Cerebellar nuclear complex (tissue), 1 donor: ENCODE measurements at regions not wholly inside any gene's neighbourhood (a gene's known extent, or its start where the extent isn't known, plus 50 kb on each side); places are given as distances from the start of the nearest gene placed in this dataset.

Experiments used
- DNase-seq, 2 experiments: peaks; one replicate each; lab custom pipeline; 2025; lab: John Stamatoyannopoulos, UW

DNA sequence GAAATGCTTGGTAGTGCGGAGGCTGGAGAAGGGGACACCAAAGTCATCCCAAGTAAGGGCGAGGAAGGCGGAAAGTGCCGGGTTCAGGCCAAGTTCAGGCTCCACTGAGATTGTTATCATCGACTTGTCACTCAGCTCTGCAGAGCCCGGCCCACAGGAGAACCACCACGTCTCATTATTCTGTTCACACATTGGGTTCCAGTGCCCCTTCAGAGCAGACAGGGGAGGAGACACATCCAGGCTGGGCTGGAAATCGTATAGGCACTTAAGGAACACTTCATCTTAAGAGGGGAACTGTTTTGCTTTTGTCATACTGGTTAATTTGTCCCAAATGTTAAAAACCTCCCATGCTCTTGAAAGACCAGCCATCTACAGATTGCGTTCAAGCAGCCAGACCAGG, 118.3 kb upstream of the ADAMTS18 start:
- no peak for DNase-seq

DNA sequence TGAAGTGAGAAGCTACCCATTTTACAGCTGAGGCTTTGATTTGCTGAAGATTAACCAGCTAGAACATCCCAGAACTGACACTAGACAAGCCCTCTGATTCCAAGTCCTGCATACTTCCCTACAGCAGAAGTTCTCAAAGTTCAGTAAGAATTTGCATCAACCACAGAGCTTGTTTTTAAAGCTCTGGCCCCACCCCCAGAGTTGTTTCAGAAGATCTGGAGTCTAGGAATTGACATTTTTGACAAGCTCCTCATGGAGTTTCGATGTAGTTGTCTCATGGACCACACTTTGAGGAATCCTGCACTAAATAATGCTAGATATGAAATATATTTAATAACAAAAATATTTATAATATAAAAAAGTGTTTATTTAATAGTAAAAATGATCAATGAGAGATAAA, 120.3 kb upstream of the ADAMTS18 start:
- DNase-seq: no peak

DNA sequence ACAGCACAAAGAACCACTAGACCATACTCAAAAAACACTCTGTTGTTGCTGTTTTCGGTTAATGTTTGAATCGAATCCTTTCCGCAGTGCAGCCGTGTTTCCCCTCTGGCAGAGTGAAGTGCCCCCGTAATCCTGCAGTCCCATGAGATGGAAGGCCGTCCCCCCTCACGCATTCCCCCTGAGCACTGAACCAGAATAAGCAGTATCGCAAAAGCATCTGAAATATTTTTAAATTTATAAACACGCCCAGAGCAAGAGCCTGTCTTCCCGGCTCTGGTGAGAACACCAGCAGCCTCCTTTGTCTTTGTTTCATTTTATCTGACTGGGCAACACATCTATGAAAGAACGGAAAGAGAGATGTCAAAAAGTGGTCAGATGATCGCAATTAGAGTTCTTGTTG, 121.0 kb upstream of the ADAMTS18 start:
- DNase-seq: no peak

DNA sequence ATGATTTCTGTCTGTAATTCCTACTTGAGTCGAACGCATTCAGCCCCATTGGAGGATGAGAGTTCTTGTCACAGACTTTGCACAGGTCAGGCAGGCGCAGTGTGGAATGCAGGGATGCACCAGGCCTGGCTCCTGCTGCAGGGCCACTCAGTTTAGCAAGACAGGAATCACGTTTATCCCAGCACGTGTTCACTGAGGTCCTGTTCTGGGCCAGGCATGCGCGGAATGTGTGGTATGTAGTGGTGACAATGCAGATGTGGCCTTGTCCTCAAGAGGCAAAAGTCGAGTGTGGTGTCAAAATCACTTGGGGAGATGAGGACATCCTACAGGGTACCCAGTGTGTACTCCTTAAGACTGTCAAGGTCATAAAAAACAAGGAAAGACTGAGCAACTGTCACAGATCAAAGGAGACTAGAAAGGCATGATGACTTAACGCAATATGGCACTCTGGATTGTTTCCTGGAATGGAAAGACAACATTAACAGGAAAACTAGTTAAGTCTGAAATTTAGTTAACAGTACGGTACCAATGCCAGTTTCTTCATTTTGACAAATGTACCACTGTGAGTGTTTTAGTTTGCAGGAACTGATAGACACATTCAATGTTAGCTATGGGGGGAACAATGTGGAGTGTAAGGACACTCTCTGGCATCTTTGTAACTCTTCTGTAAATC, 121.5 kb upstream of the ADAMTS18 start:
- no peak for DNase-seq

DNA sequence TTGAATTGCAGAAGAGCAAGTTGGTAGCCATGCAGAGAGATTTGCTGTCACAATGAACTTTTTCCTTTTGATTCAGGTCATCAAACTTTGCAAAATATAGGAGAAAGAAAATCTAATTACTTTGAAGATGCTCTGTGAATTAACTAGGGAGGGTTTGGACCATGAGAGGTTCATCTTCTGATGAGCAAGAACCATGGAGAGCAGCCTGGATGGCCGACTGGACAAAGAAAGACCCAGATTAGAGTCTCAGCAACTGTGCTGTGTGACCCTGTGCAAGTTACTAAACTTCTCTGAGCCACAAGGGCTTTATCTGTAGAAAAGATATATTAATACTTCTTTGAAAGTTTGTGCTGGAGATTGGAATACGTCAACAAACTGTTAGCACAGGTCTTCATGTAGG, 122.6 kb upstream of the ADAMTS18 start:
- no peak for DNase-seq

DNA sequence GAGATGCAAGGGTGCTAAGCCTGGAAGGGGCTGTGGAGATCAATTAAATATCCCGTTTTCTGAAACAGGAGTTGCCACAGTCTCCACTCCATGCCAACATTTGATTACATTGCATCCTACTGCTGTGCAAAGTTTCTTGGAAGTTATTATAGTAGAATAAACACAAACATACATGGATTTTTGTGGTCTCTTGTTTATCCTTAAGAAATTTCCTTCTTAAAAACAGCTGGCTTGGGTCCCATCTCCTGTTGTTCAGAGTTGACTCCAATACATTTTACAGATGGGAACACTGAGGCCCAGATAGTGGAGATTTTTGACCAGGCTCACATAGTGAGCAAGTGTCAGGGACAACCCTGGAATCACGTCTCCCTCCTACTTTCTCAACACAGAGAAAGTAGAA, 124.0 kb upstream of the ADAMTS18 start:
- DNase-seq: no peak

DNA sequence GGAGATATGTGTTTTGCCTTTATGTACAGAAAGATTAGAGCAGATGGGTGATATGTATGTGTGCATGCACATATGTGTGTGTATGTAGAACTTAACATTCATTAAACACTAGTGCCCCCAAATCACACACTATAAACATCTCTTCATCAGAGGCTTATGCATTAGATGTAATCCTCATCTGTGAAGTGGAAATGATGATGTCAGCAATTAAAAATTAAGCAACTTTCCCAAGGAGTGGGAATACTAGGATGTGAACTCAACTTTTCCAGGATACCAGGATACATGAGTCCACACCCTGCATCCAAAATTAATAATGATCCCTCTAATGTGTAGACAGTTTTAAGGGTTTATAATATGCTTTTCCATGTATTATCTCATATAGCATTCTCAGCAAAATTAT, 127.7 kb upstream of the ADAMTS18 start:
- DNase-seq: no peak

DNA sequence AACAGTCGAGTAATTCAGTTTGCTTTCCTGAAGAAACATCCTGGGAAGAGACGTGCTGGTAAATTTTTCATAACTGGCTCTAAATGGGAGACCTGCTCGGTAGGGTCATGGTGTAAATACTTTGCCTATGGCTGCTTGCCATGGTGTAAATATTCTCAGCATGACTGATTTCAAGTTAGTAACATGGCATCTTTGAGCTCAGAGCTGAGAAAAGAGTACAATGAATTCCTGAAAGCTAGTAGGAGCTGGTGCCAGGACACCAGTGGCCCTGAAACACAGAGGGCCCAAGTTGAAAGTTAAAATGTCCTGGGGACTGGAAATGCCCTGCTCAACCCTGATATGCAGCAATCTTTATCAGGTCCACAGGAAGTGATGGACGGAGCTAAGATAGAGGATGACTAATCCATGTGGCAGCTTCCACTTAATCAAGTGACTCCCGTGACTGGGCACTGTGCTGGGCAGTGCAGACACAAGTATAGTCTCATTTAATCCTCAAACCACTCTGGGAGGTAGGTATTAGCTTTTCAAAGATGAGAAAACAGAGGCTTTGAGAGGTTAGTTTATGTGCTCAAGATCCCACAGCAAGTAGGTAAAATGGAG, 130.1 kb upstream of the ADAMTS18 start:
- DNase-seq: no peak

DNA sequence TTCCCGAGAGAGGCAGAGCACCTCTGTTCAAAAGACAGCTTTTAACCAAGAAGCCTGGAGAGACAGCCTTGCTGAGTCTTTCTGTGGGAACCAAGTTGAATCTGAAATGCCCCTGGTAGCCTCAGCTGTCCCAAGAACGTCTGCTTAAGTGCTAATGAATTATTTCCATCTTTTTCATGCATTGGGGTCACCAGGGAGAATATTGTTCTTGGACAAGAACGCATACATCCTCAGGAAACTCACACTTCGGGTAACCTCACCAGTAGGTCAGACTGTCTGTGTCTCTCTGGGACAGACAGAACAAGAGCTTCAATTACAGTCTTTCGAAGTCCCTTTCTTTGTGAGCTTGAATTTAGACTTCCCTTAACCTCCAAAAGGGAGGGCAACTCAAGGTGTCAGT, 134.6 kb upstream of the ADAMTS18 start:
- no peak for DNase-seq

DNA sequence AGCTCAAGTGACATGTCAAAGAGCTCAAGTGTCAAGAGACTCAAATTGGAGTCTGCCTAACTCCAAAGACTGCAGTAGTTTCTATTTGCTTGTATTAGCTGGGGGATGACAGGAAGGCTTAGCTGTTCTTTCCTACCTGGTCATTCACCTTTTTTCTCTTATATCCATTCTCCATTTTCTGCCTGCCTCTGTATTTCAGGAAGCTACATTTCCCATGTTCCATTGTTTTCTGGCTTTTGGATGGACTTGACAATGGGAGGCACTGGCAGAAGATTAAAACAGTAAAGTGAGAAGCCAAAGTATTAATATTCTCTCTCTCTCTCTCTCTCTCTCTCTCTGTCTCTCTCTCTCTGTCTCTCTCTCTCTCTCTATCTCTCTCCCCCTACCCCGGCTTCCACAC, 135.7 kb upstream of the ADAMTS18 start:
- DNase-seq: no peak

DNA sequence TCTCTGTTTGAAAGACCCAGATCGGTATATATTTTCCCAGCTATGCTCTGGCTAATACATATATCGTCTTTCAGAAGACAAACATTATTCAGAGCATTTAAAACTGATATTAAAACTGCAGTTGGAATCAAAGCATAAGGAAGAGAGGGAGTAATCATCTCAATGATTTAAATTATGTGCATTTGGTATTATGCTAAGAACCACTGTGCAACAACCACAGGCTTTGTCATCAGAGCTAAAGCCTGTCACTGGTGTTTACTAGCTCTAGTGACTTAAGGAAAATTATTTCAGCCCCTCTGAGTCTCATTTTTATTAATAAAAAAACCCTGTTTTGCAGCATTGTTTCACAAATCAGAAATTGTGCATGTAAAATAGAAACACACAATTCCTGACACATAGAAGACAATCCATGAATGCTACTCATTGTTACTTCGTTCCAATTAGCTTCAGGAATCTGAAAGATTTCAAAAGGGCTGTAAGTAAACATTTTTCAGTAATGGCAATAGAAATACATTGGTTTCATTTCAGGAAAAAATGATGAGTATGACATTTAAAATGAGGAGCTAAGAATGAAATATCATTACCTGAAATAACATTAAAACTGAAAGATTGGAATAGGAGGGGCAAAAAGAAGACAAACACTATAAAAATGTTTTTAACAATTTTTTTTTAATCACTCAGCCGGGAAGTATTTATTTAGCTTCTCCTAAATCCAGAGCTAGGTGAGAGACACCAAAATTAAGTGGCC, 136.5 kb upstream of the ADAMTS18 start:
- no peak for DNase-seq

DNA sequence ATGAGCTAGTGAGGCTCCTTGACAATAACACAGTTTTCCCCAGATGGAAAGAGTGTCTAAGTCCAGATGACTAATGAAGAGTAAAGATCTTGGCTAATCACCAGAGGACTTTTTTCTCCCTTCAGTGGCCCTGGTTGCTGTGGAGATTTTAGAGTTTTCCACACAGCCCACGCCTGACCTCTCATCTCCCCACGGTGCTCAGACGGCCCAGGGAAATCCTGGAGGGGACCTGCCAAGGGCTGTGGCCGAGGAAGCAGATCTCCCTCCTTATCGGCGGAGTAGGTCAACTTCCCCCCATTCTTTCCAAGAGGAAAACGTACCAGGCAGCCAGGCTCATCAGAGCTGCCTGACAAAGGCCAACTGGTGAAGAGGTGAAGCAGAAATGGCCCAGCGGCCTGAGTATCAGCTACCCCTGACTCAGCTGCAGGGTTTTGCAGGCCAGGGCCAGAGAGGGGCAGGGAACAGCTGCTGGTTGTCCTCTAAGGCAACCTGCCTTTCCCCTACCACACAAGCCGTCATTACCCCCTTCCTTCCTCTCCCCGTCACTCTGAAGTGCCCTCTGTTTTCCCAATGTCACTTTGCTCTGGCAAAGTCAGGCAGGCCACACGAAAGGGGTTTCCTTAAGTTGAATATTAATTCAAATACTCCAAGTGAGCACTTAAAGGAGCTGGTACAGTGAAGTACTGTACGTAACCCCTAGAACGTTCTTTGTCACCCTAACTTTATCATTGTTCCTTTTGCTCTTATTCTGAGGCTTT, 140.2 kb upstream of the ADAMTS18 start:
- DNase-seq: no peak

DNA sequence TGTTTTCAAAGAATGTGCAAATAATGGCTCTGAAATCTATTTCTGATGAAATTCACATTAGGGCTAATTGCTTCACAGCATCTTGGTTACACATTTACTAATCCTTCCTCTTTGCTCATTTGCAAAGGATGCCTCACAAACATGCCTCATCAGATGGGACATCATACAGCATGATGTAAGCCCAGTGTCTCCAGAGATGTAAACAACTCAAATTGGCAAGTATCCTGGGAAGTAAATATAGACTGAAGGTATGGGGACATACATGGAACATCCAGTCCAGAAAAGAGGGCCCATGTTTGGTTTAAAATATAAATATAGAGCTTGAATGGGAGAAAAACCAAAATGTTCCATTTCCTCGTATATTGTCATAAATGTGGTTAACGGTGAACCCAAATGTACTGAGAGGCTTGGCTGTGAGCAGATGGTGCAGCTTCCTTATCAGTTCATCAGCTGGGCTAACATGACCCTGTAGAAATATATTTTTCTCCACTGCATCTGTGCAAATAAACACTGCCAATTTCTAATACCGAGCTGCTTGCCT, 142.9 kb upstream of the NUDT7 start:
- no peak for DNase-seq

DNA sequence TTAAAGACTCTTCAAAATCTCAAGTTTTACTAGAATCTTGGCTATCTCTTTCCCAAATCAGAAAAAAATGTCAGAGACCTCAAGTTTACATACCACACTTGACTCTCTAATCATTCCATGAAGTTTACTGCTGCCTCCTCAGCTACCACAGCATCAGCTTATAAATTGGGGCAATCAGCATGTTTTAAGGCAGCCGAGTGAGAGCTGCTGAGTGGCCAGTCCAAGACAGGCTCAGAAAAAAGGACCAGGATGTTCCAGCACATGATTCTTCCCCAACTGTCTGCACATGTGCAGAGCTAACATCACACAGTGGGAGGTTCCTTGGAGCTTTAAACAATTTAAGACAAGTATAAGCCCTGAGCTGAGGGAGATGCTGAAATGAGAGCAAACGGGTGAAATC, 140.6 kb upstream of the NUDT7 start:
- no peak for DNase-seq

DNA sequence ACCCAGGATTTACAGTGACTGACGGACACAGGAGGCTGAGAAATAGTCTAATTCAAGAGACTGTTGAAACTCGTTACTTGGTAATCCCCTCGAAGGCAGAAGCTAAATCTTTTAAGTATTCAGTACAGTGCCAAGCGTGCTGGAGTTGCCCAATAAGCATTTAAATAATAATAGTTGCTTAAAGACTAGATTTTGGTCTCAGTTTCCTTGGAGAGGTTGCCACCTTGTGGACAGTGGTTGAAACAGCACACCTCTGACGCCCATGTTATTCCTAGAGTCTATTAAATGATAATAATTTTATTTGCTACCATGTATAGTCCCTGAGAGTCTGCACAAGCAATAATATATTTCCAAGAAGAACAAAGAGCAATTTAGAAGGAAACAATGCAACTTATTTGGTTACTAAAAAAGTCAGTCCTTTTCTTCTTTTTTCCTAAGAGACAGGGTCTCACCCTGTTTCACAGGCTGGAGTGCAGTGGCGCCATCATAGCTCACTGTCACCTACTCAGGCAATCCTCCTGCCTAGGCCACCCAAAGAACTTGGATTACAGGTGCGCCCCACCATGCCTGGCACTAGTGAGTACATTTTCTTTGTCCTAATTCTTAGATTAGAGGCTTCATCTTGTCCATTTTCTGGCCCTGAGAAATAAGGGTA, 138.0 kb upstream of the NUDT7 start:
- no peak for DNase-seq

DNA sequence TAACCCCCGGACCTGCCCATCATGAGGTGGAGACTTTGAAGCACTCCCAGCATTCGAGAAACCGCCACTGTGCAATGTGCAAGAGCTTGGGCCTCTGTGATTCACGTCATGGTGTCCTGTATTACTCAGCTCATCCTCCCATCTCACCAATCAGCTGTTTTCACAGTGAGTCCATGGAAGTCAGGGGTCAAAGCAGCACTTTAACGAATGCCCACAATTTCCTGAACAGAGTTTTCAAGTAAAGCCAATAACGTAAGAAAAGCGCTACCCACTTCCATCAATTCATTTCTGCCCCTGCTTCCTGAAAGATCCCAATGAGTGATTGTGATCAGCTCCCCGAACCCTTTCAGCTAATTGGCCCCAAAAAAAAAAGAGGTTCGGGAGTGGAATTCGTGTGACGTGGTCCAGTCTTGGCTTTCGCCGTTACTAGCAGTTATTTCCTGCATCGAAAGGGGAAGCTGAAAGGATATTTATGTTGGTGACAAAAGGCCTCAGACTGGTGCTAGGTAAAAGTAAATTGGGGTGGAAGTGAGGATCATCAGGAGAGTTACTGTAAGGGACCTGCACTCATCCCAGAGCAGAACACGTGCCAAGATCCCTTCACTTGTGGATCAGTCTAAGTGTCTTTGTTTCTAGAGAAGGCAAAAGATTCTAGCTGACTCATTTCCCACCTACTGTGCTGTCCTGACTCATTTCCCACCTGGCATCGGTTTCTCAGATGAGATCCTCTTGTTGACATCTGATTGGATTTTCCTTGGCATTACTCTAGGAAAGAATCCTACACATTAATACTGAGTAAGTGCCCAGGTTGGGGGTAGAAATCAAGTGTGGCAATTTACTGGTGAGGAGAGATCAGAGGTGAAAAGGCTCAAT, 136.7 kb upstream of the NUDT7 start:
- no peak for DNase-seq

DNA sequence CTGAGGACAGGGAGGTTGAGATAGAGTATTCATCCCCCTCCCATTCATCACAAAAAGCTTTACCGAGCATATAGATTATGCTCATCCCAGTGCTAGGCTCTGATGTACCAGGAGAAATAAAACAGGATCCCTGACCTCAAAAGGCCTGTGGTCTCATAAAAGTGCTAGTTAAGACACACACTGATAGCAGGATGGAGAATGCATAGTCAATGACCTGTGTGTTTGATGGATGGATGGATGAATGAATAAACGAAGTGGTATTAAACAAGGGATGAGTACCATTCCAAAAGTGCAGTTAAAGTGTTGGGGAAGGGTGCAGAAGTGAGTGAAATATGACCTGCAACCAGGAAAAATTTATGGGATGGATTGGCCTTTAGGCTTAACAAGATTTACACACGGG, 133.9 kb upstream of the NUDT7 start:
- no peak for DNase-seq

DNA sequence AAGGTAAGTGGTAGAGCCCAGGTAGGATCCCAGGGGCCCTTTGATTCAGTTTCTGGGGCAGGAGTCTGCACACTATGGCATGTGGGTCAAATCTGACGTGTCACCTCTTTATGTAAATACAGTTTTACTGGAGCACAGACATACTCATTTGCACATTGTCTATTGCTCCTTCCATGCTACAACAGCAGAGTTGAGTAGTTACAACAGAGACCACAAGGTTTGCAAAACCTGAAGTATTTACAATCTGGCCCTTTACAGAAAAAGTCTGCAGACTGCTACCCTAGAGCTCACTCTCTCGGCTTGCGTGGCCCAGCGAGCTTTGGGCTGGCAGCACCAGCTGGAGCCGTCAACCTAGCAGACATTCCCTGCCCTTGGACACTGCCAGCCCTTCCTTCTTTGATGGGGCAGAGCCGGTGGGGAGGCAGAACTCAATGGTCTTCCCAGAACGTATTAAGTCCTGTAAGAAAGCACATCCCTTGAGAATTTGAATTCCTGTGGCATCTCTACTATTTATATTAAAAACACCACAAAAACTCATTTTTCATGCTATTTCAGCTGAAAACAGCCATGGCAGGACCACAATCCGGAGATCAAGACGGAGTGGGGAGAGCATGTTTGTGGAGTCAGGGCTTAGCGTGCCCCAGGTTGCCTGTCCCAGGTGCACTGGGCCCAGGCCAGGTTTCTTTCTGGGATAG, 133.1 kb upstream of the NUDT7 start:
- no peak for DNase-seq

DNA sequence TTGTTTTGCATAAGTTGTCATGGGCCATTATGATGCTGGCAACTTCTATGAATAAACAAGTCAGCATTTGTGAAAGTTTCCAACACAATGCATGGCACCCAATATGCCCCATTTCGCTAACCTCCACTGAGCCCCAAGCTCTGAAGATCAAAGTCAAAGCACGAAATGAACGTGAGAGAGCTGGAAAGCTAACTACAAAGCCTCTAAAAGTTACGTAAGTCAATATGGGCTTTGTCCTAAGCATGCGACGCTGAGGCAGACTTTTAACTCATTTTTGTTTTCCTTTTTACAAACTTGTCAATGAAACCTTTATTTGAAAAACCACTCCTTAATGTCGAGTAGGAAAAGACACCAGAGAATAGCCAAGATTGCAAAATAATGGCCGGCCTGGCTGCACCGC, 131.6 kb upstream of the NUDT7 start:
- DNase-seq: no peak

DNA sequence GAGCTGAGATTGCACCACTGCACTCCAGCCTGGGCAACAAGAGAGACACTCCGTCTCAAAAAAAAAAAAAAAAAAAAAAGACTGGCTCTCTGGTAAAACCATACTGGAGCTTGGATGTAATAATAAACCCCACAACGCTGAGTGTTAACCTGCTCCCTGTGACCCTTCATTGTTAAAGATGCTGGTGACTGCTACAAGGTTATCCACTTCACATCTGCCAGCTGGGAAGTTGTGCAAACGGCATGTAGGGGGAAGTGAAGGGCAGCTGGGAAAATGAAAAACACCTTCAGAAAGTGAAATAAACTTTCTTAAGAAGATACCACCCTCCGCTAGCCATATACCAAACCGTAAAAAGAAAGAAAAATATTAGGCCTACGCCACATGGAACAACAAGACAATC, 131.0 kb upstream of the NUDT7 start:
- no peak for DNase-seq
